ENCODE measurements at regions not wholly inside any gene's neighbourhood (a gene's known extent, or its start where the extent isn't known, plus 50 kb on each side); places are given as distances from the start of the nearest gene placed in this dataset.

GRCh38 chr6:117849087-117849486, 58.0 kb upstream of the SLC35F1 start:
- H3K4me2 ChIP-seq (ENCODE audit: low read length), result no peak overlapping the region
- H3K27ac ChIP-seq (ENCODE audit: low read length), result no peak overlapping the region
- H3K9me2 ChIP-seq (ENCODE audit: insufficient read depth, low read length), result no peaks in the 10 kb centered on the region
- H3K79me2 ChIP-seq (replicated peaks; ENCODE audit: insufficient read depth, low read length), result no peaks in the 10 kb centered on the region
- no peak overlapping the region for H2AFZ ChIP-seq (ENCODE audit: low read depth, low read length)
- no peak overlapping the region for H3K9ac ChIP-seq (ENCODE audit: low read length)
- H3K9me3 ChIP-seq (ENCODE audit: low read length), result no peaks in the 10 kb centered on the region
- TF ChIP-seq EP300 (conservative IDR thresholded peaks at IDR 0.05; ENCODE audit: poor library complexity, severe bottlenecking) (no peak), CTCF (IDR thresholded peaks at IDR 0.05; ENCODE audit: poor library complexity, severe bottlenecking) (no peak), MXI1 (conservative IDR thresholded peaks at IDR 0.05; ENCODE audit: poor library complexity, severe bottlenecking) (no peak), SMC3 (conservative IDR thresholded peaks at IDR 0.05; ENCODE audit: poor library complexity) (no peak), POLR2AphosphoS5 (IDR thresholded peaks at IDR 0.05) (no peak), RAD21 (conservative IDR thresholded peaks at IDR 0.05) (no peak), TAF1 (IDR thresholded peaks at IDR 0.05; ENCODE audit: low read depth) (no peak), EZH2 (IDR thresholded peaks at IDR 0.05; ENCODE audit: borderline replicate concordance, insufficient read depth, low read length, poor library complexity, severe bottlenecking) (no peak), REST (IDR thresholded peaks at IDR 0.05; ENCODE audit: borderline replicate concordance) (no peak)
- H3K36me3 ChIP-seq (ENCODE audit: insufficient read depth, low read length), result no peaks in the 10 kb centered on the region
- no peaks in the 10 kb centered on the region for H3F3A ChIP-seq (ENCODE audit: insufficient read depth, low read length, poor library complexity, severe bottlenecking)
- H3K27me3 ChIP-seq (ENCODE audit: insufficient read depth, low read depth, low read length), result no peaks in the 10 kb centered on the region
- no peaks in the 10 kb centered on the region for H4K20me1 ChIP-seq (ENCODE audit: insufficient read depth)
- H3K4me3 ChIP-seq (ENCODE audit: low read length), result no peak overlapping the region

All from neural cell (in vitro differentiated cells).